Activated CD4-positive, alpha-beta T cell treated with anti-CD3 and anti-CD28 coated beads, Interleukin-2, amount 10 ng/mL, durations not matched to agents 7 days and 5 days (primary cell): ENCODE measurements at regions not wholly inside any gene's neighbourhood (a gene's known extent, or its start where the extent isn't known, plus 50 kb on each side); places are given as distances from the start of the nearest gene placed in this dataset.
"Not testable (repeated sequence)": the region's sequence is repeated elsewhere in the genome, so short reads cannot be mapped to it uniquely, and the experiment has no call there.

Source experiments
- CTCF ChIA-PET: fragments of 350-600 bp; sonication (Branson Sonifier 250); formaldehyde crosslinking; loops from one replicate; lab custom pipeline; 2021; ENCODE audit warnings: antibody characterized with exemption; lab: Charles Lee
- POLR2A ChIA-PET: fragments of 350-600 bp; sonication (Branson Sonifier 250); formaldehyde crosslinking; loops from one replicate; lab custom pipeline; 2021; ENCODE audit warnings: antibody characterized with exemption; lab: Charles Lee
- DNase-seq: peaks from one replicate; pipeline ENCODE4 v3.0.0-alpha.2; 2020
- H3K27ac Mint-ChIP-seq: one replicate; pipeline ENCODE4 v1.8.0; 2021; ENCODE audit warnings: mild to moderate bottlenecking, moderate library complexity, mixed read lengths
- H3K27me3 Mint-ChIP-seq: one replicate; pipeline ENCODE4 v1.8.0; 2021; ENCODE audit warnings: mixed read lengths
- H3K36me3 Mint-ChIP-seq: one replicate; pipeline ENCODE4 v1.8.0; 2021; ENCODE audit warnings: low read depth, mixed read lengths
- H3K4me1 Mint-ChIP-seq: one replicate; pipeline ENCODE4 v1.8.0; 2021; ENCODE audit warnings: mixed read lengths
- H3K4me3 Mint-ChIP-seq: one replicate; pipeline ENCODE4 v1.8.0; 2021; ENCODE audit warnings: mild to moderate bottlenecking, moderate library complexity, mixed read lengths
- H3K9me3 Mint-ChIP-seq: one replicate; pipeline ENCODE4 v1.8.0; 2021; ENCODE audit warnings: mixed read lengths

DNA sequence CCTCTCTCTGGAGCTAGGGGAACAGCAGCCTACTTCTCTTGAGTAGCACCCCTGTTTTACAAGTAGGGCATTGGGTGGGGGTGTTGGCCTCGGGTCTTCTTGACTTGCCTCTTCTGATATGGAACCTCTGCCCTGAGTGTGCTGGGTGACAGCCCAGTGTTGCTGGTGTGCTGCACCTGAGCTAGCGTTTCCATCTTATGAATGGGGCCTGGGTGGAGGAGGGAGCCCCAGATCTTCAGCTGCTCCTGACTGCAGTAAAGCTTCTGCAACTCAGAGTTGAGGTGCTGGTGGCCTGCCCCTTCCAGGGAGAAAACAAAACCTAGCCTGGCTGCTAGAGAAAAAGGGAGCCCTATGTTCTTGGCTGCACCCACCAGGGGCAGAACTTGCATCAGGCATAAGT is 202.5 kb upstream of the SHH start:
- H3K4me3 Mint-ChIP-seq: no peak overlapping the region
- ChIA-PET POLR2A (no interaction called here), CTCF (interaction anchor here (0.8 kb wide), 1 partner anchor 471 kb away, joined by 3 read pairs; no protein-coding TSS in a partner anchor)
- peaks cover 4% of the 10 kb centered on the region for H3K27me3 Mint-ChIP-seq
- H3K36me3 Mint-ChIP-seq: no peaks in the 10 kb centered on the region
- H3K9me3 Mint-ChIP-seq: peaks cover 10% of the 10 kb centered on the region
- H3K27ac Mint-ChIP-seq: peak overlapping the region; percentile 1
- H3K4me1 Mint-ChIP-seq: peaks cover 9% of the 10 kb centered on the region
- no peak for DNase-seq

DNA sequence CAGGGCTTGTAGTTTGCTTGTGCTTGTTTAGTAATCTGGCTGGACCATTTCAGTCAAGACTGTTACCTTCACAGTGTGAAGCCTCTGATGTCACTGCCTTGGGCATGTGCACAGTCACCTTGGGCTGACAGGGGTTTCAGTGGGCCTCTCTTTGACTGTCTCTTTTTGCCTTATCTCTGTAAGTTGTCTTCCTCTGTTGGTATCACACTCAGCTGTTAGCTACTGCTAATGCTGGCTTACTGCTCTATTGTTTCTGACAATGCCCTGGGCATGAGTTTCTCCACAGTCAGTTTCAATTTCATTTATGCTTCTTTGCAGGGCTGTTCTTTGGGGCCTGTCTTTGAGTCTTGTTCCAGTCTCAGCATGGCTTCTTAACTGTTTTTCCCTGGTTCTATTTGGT is 201.9 kb upstream of the SHH start:
- POLR2A ChIA-PET: no interaction called here
- Mint-ChIP-seq H3K27me3 (peaks cover 7% of the 10 kb centered on the region), H3K36me3 (no peaks in the 10 kb centered on the region), H3K4me3 (no peak overlapping the region), H3K4me1 (peaks cover 9% of the 10 kb centered on the region), H3K9me3 (peaks cover 13% of the 10 kb centered on the region), H3K27ac (peak overlapping the region; percentile 0)
- DNase-seq: peak; percentile 16
- CTCF ChIA-PET: interaction anchor here (0.8 kb wide), 1 partner anchor 471 kb away, joined by 3 read pairs; no protein-coding TSS in a partner anchor

DNA sequence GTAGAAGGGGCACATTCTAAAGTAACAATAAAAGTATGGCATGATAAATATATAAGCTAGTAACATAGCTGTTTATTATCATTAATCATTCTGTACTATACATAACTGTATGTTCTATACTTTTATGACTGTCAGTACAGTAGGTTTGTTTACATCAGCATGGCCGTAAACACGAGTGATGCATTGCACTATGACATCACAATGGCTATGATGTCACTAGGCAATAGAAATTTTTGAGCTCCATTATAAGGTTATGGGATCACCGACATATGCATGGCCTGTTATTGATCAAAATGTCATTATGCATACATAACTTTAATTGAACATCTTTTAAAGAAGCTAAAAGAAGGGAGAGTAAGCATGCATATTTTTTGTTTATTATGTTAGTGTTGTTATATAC is 200.1 kb upstream of the SHH start:
- no peak overlapping the region for H3K4me3 Mint-ChIP-seq
- no peaks in the 10 kb centered on the region for H3K36me3 Mint-ChIP-seq
- peaks cover 9% of the 10 kb centered on the region for H3K27me3 Mint-ChIP-seq
- DNase-seq: no peak
- ChIA-PET POLR2A (no interaction called here), CTCF (interaction anchor here (1.7 kb wide), 1 partner anchor 10 kb away, joined by 5 read pairs; no protein-coding TSS in a partner anchor)
- peaks cover 15% of the 10 kb centered on the region for H3K9me3 Mint-ChIP-seq
- H3K27ac Mint-ChIP-seq: no peak overlapping the region
- H3K4me1 Mint-ChIP-seq: peaks cover 9% of the 10 kb centered on the region

DNA sequence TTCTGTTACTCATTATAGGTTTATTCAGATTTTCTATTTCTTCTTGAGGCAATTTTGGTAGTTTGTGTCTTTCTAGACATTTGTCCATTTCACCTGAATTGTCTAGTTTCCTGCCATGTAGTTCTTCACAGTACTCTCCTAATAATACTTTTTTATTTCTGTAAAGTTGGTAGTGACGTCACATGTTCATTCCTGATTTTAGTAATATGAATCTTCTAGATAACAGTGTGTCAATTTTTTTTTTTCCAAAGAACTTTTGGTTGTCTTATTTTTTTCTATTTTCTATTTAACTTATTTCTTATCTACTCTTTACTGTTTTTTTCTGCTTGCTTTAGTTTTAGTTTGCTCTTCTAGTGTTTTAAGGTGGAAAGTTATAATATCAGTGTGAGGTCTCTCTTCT is 197.3 kb upstream of the SHH start:
- H3K4me1 Mint-ChIP-seq: peaks cover 6% of the 10 kb centered on the region
- H3K27me3 Mint-ChIP-seq: peaks cover 9% of the 10 kb centered on the region
- H3K4me3 Mint-ChIP-seq: no peak overlapping the region
- no peak for DNase-seq
- H3K27ac Mint-ChIP-seq: no peak overlapping the region
- ChIA-PET POLR2A (no interaction called here), CTCF (no interaction called here)
- H3K9me3 Mint-ChIP-seq: peaks cover 15% of the 10 kb centered on the region
- no peaks in the 10 kb centered on the region for H3K36me3 Mint-ChIP-seq

DNA sequence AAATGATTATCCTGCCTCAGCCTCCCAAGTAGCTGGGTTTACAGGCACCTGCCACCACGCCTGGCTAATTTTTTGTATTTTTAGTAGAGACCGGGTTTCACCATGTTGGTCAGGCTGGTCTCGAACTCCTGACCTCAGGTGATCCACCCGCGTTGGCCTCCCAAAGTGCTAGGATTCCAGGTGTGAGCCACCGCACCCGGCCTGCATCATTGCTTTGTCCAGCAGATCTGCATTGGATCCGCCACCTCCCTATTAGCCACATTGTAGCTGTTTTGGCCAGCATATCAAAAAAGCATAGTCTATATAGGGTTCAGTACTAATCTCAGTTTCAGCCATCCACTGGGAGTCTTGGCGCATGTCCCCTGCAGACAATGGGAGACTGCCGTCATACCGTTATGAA is 194.6 kb upstream of the SHH start:
- DNase-seq, H3K27ac Mint-ChIP-seq, H3K4me3 Mint-ChIP-seq, H3K9me3 Mint-ChIP-seq, POLR2A ChIA-PET, H3K4me1 Mint-ChIP-seq, H3K27me3 Mint-ChIP-seq, CTCF ChIA-PET, H3K36me3 Mint-ChIP-seq: not testable (repeated sequence)

DNA sequence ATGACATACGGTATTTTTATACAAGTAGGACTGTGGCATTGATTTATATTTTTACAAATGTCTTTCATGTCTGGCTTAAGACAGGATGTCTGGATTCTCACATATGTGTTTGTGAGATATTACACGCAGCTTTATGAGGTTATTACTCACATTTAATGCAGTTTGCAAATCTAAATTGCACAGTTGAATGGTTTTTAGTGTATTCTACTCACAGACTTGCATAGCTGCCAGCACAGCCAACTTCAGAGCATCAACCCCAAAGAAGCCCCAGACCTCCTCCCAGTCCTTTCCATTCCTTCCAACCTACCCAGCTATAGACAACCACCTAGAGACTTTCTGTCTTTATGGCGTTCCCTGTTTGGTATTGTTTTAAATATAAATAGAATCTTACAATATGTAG is 193.8 kb upstream of the SHH start:
- Mint-ChIP-seq H3K27ac (no peak overlapping the region), H3K36me3 (no peaks in the 10 kb centered on the region), H3K9me3 (peaks cover 9% of the 10 kb centered on the region), H3K27me3 (peaks cover 8% of the 10 kb centered on the region), H3K4me3 (no peak overlapping the region), H3K4me1 (no peaks in the 10 kb centered on the region)
- POLR2A ChIA-PET: no interaction called here
- CTCF ChIA-PET: no interaction called here
- no peak for DNase-seq

DNA sequence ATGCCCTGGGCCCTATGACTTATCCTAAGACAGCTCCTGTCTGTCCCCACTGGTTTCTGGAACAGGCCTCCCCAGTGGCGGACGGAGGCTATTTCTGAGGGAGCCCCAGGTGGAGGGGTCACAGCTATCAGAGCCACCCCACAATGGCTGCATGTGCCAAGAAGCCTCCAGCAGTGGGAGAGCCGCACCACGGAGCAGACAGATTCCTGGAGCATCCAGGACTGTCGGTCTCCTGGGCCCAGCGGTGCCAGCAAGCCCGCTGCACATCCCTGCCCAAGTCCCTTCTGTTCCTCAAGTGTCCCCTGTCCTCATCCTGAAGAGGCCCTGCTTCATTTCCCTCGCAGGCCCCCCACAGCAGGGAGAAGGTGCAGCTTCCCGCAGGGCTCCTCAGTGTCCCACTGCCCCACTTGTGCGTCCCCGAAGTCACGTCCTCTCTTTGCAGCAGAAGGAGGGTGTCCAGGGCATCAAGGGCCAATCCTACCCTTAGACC is 193.0 kb upstream of the SHH start:
- DNase-seq: no peak
- H3K4me3 Mint-ChIP-seq: no peak overlapping the region
- H3K36me3 Mint-ChIP-seq: no peaks in the 10 kb centered on the region
- ChIA-PET CTCF (no interaction called here), POLR2A (no interaction called here)
- H3K27ac Mint-ChIP-seq: no peak overlapping the region
- peaks cover 4% of the 10 kb centered on the region for H3K4me1 Mint-ChIP-seq
- peaks cover 12% of the 10 kb centered on the region for H3K27me3 Mint-ChIP-seq
- H3K9me3 Mint-ChIP-seq: peaks cover 7% of the 10 kb centered on the region

DNA sequence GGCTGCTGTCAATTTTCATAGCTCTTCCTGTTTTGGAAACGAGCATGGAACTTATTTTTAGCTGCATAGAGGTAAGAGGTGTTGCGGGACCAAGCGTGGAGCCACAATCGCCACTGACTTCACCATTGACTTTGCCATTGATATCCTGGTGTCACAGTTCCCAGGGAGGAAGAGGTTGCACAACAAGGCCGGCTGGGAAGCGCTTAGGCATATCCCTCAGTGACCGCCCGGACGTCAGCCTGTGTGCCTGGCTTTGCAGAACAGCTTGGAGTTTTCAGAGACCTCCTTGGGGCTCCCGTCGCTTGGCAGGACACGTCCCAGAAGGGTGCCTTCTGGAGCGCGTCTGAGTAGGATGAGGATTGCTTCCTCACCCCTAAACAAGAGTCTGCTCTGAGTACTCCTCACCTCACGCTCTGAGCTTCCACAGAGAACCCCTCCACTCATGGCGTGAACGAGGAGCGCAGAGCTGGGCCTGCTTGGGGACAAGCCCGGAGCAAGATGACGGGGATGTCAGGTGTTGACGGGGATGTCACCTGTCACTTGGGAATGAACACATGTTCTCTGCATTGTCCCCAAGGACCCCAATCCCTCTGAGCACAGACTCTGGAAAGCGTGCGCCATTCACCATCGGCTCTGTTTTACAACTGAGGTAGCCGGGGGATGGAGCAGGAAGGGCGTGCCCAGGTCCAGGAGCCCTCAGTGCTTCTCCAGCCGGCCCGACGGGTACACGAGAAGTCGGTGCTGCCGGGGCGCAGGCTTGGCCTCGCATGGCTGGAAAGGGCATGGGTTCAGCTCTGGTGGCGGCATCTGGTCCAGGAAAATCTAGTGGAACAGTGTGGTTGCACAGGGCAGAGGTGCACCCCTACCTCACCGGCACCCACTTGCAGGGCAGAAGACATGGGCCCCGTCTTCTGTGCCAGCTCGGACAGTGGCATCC is 192.3 kb upstream of the SHH start:
- Mint-ChIP-seq H3K36me3 (no peaks in the 10 kb centered on the region), H3K9me3 (peaks cover 2% of the 10 kb centered on the region), H3K4me1 (peaks cover 5% of the 10 kb centered on the region), H3K27ac (no peak overlapping the region), H3K4me3 (no peak overlapping the region), H3K27me3 (peaks cover 10% of the 10 kb centered on the region)
- no peak for DNase-seq
- CTCF ChIA-PET: no interaction called here
- POLR2A ChIA-PET: no interaction called here

DNA sequence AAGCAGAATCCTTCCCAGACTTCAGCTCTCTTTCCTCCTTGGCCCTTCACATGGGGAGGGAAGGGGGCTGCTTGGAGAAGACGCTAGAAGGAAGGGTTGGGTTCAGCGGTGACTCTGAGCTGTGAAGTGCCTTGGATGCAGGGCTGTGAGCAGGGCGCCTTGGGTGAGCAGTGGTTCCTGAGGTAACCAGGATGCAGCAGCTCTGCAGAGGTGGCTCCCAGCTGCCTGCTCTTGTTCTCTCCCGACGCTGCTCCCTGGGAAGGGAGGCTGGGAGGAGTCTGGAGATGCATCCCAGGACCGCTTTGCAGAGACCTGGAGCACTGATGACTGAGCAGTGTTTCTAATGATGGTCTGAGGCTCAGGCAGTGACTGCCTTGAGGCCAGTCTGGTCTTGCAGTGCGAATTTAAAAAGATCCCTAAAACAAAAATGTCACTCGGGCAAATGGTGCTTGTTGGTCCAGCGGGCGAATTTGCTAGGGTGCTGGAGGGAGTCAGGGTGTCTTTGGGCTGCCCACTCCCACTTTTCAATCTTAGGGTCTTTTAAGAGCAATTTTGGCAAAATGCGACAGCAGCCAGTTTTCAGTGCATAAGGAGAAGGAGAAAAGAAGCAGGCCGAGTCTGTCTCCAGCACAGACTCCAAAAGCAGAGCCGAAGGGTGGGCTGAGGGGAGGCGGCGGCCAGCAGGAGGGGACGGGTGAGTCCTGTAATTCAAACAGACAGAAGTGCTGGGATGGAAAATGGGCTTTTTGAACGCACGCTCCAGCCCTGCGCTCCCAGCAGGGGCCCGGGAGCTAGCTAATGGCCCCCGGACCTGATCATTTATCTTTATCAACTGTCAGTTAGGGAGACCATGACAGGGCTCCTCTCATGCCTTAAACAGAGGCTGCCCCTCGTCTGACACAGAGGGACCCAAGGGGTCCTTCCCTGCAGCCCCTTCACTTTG is 191.2 kb upstream of the SHH start:
- H3K27ac Mint-ChIP-seq: no peak overlapping the region
- no peak for DNase-seq
- POLR2A ChIA-PET: no interaction called here

DNA sequence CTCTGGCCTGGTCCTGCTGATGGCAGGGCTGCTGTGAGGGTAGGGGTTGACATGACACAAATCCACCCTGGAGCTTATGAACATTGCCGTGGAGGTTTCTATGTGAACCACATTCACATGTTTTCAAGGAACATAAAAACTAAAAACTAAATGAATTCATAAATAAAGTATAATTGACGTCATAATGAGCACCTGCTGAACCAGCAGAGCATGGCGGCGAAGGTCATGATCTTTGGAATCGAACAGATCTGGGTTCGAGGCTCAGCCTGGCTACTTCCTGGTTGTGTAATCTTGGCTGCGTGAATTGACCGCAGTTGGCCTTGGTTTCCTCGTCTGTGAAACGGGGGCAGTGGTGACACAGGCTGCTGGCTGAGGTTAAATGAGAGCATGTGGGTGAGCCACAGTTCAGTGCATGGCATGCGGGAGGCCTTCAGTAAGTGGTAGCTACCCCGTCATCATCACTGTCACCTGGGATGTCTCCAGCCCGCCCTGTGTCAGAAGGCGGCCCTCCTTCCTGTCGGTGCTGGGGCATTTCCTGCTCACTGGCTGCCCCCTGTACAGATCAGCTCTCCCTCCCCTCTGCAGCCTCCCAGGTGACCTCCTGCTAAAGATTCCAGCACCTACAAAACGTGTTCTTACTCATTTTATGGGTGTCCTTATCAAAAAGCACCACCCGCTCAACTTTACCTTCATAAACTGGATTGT is 190.3 kb upstream of the SHH start:
- Mint-ChIP-seq H3K27ac (no peak overlapping the region), H3K36me3 (no peaks in the 10 kb centered on the region), H3K4me1 (peaks cover 14% of the 10 kb centered on the region), H3K27me3 (peaks cover 11% of the 10 kb centered on the region), H3K4me3 (no peak overlapping the region), H3K9me3 (no peaks in the 10 kb centered on the region)
- DNase-seq: no peak
- ChIA-PET POLR2A (no interaction called here), CTCF (interaction anchor here (1.7 kb wide), 1 partner anchor 10 kb away, joined by 5 read pairs; no protein-coding TSS in a partner anchor)

More for the DNA sequence above, 191.2 kb upstream of the SHH start:
- CTCF ChIA-PET: interaction anchor here (1.7 kb wide), 1 partner anchor 9 kb away, joined by 5 read pairs; no protein-coding TSS in a partner anchor
- peaks cover 6% of the 10 kb centered on the region for H3K4me1 Mint-ChIP-seq
- no peaks in the 10 kb centered on the region for H3K36me3 Mint-ChIP-seq
- H3K9me3 Mint-ChIP-seq: no peaks in the 10 kb centered on the region
- H3K27me3 Mint-ChIP-seq: peaks cover 8% of the 10 kb centered on the region
- no peak overlapping the region for H3K4me3 Mint-ChIP-seq

DNA sequence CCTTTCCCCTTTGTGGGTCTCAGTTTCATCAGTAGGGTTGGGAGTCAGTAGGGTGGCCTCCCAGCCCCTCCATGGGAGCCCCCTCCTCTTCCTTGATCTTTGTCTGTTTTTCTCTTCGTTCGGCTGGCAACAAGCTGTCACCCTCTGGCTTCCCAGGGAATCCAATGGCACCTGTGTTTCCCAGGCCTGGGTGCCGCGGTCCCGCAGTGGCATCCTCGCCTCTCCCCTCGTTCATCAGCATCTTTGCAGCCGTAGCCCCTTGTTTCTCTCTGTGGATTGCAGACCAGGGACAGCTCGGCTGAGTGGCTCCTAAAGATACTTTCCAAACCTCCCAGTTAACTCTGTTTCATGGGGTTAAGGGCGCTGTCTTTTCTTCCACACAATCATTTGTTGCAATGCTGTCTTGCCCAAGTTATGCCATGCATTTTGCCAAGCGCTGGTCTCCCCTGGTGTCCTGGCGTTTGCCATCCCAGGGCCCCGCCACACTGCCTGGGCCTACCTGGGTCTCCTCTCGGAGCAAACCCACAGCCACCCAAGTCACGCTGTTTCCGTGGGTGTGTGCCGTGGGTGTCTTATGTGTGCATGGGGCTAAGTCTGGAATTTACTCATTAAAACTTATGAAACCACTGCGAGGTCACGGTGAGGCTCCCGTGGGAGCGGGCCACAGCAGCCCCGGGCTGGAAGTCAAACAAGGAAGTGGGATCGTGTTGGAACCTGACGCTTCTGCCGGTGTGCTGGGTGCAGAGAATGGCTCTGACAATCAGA is 189.4 kb upstream of the SHH start:
- H3K9me3 Mint-ChIP-seq: no peaks in the 10 kb centered on the region
- H3K4me3 Mint-ChIP-seq: no peak overlapping the region
- ChIA-PET POLR2A (no interaction called here), CTCF (interaction anchor here (1.7 kb wide), 1 partner anchor 11 kb away, joined by 5 read pairs; no protein-coding TSS in a partner anchor)
- peaks cover 20% of the 10 kb centered on the region for H3K27me3 Mint-ChIP-seq
- no peaks in the 10 kb centered on the region for H3K36me3 Mint-ChIP-seq
- H3K4me1 Mint-ChIP-seq: peaks cover 22% of the 10 kb centered on the region
- no peak for DNase-seq
- no peak overlapping the region for H3K27ac Mint-ChIP-seq
